Activated T-helper 2 cell treated with anti-CD3 and anti-CD28 coated beads, Interferon-gamma antibody, Interleukin-2, Interleukin-4, amounts not matched to agents 10 μg/mL and 5 μg/mL and 100 μg/mL, durations not matched to agents 14 hours and 24 hours and 36 hours (primary cell): ENCODE measurements at regions not wholly inside any gene's neighbourhood (a gene's known extent, or its start where the extent isn't known, plus 50 kb on each side); places are given as distances from the start of the nearest gene placed in this dataset.

Source experiments
- DNase-seq: peaks from one replicate; pipeline ENCODE4 v3.0.0; 2021; ENCODE audit warnings: low spot score
- H3K27ac Mint-ChIP-seq: one replicate; pipeline ENCODE4 v1.8.0; 2021; ENCODE audit warnings: mixed read lengths
- H3K27me3 Mint-ChIP-seq: one replicate; pipeline ENCODE4 v1.8.0; 2021; ENCODE audit warnings: low read depth, mixed read lengths
- H3K36me3 Mint-ChIP-seq: one replicate; pipeline ENCODE4 v1.8.0; 2021; ENCODE audit warnings: low read depth, mixed read lengths
- H3K4me1 Mint-ChIP-seq: one replicate; pipeline ENCODE4 v1.8.0; 2021; ENCODE audit warnings: low read depth, mixed read lengths
- H3K4me3 Mint-ChIP-seq: one replicate; pipeline ENCODE4 v1.8.0; 2021; ENCODE audit warnings: low read depth, mild to moderate bottlenecking, moderate library complexity, mixed read lengths
- H3K9me3 Mint-ChIP-seq: one replicate; pipeline ENCODE4 v1.8.0; 2021; ENCODE audit warnings: mixed read lengths
- intact Hi-C: fragments of 100-400 bp; cut with micrococcal nuclease; formaldehyde crosslinking; loops from one replicate; pipeline ENCODE4 v1.15.1; 2023

GRCh38 chr15:46301826-46302225 is 667.0 kb downstream of the SQOR start:
- Mint-ChIP-seq H3K4me1 (no peaks in the 10 kb centered on the region), H3K27ac (no peak overlapping the region), H3K9me3 (no peaks in the 10 kb centered on the region), H3K27me3 (no peaks in the 10 kb centered on the region), H3K4me3 (no peak overlapping the region), H3K36me3 (no peaks in the 10 kb centered on the region)
- intact Hi-C loops = no loop called here
- DNase-seq = no peak

GRCh38 chr15:46304321-46304720 is 669.5 kb downstream of the SQOR start:
- Mint-ChIP-seq H3K9me3 (no peaks in the 10 kb centered on the region), H3K4me3 (no peak overlapping the region), H3K27ac (no peak overlapping the region), H3K4me1 (no peaks in the 10 kb centered on the region), H3K27me3 (no peaks in the 10 kb centered on the region), H3K36me3 (no peaks in the 10 kb centered on the region)
- no peak for DNase-seq
- intact Hi-C loops = no loop called here

GRCh38 chr15:46307746-46308145 is 672.9 kb downstream of the SQOR start:
- H3K4me1 Mint-ChIP-seq = no peaks in the 10 kb centered on the region
- H3K27ac Mint-ChIP-seq = no peak overlapping the region
- intact Hi-C loops = no loop called here
- no peaks in the 10 kb centered on the region for H3K36me3 Mint-ChIP-seq
- no peaks in the 10 kb centered on the region for H3K27me3 Mint-ChIP-seq
- no peak for DNase-seq
- H3K4me3 Mint-ChIP-seq = no peak overlapping the region
- H3K9me3 Mint-ChIP-seq = no peaks in the 10 kb centered on the region

GRCh38 chr15:46309914-46310313 is 675.1 kb downstream of the SQOR start:
- intact Hi-C loops = loop anchor here (5.0 kb wide), 1 partner anchor 1677 kb away; no protein-coding TSS in a partner anchor
- no peak overlapping the region for H3K27ac Mint-ChIP-seq

GRCh38 chr15:46312133-46312740 is 677.4 kb downstream of the SQOR start:
- DNase-seq = peak; percentile 21
- Mint-ChIP-seq H3K36me3 (no peaks in the 10 kb centered on the region), H3K4me1 (no peaks in the 10 kb centered on the region), H3K9me3 (no peaks in the 10 kb centered on the region), H3K27ac (no peak overlapping the region), H3K4me3 (no peak overlapping the region), H3K27me3 (no peaks in the 10 kb centered on the region)
- intact Hi-C loops = loop anchor here (5.0 kb wide), 1 partner anchor 1675 kb away; no protein-coding TSS in a partner anchor

More at GRCh38 chr15:46309914-46310313, 675.1 kb downstream of the SQOR start:
- DNase-seq = no peak
- no peaks in the 10 kb centered on the region for H3K27me3 Mint-ChIP-seq
- H3K36me3 Mint-ChIP-seq = no peaks in the 10 kb centered on the region
- no peaks in the 10 kb centered on the region for H3K9me3 Mint-ChIP-seq
- H3K4me3 Mint-ChIP-seq = no peak overlapping the region
- no peaks in the 10 kb centered on the region for H3K4me1 Mint-ChIP-seq

- intact Hi-C loops = no loop called here
- Mint-ChIP-seq H3K4me1 (no peaks in the 10 kb centered on the region), H3K27me3 (no peaks in the 10 kb centered on the region), H3K4me3 (no peak overlapping the region), H3K27ac (no peak overlapping the region), H3K9me3 (no peaks in the 10 kb centered on the region), H3K36me3 (no peaks in the 10 kb centered on the region)
- DNase-seq = no peak
These were observed 680.6 kb downstream of the SQOR start for GRCh38 chr15:46315434-46315833.

- intact Hi-C loops = no loop called here
- Mint-ChIP-seq H3K27ac (no peak overlapping the region), H3K4me3 (no peak overlapping the region), H3K4me1 (no peaks in the 10 kb centered on the region), H3K36me3 (no peaks in the 10 kb centered on the region), H3K27me3 (no peaks in the 10 kb centered on the region), H3K9me3 (no peaks in the 10 kb centered on the region)
- no peak for DNase-seq
These were observed 681.2 kb downstream of the SQOR start for GRCh38 chr15:46316024-46316423.

- H3K9me3 Mint-ChIP-seq = no peaks in the 10 kb centered on the region
- H3K4me3 Mint-ChIP-seq = no peak overlapping the region
- intact Hi-C loops = no loop called here
- no peak for DNase-seq
- no peaks in the 10 kb centered on the region for H3K36me3 Mint-ChIP-seq
- H3K4me1 Mint-ChIP-seq = no peaks in the 10 kb centered on the region
- H3K27me3 Mint-ChIP-seq = no peaks in the 10 kb centered on the region
- H3K27ac Mint-ChIP-seq = no peak overlapping the region
These were observed 682.2 kb downstream of the SQOR start for GRCh38 chr15:46317029-46317428.

- Mint-ChIP-seq H3K27me3 (no peaks in the 10 kb centered on the region), H3K4me1 (no peaks in the 10 kb centered on the region), H3K4me3 (no peak overlapping the region), H3K9me3 (no peaks in the 10 kb centered on the region), H3K36me3 (no peaks in the 10 kb centered on the region), H3K27ac (no peak overlapping the region)
- no peak for DNase-seq
- intact Hi-C loops = no loop called here
These were observed 687.9 kb downstream of the SQOR start for GRCh38 chr15:46322753-46323152.

GRCh38 chr15:46326173-46326572 is 691.3 kb downstream of the SQOR start:
- Mint-ChIP-seq H3K27me3 (no peaks in the 10 kb centered on the region), H3K4me3 (no peak overlapping the region), H3K27ac (no peak overlapping the region), H3K36me3 (no peaks in the 10 kb centered on the region), H3K4me1 (no peaks in the 10 kb centered on the region), H3K9me3 (no peaks in the 10 kb centered on the region)
- intact Hi-C loops = no loop called here
- DNase-seq = no peak

GRCh38 chr15:46328821-46329220 is 694.0 kb downstream of the SQOR start:
- no peaks in the 10 kb centered on the region for H3K36me3 Mint-ChIP-seq
- no peak overlapping the region for H3K27ac Mint-ChIP-seq
- DNase-seq = no peak
- no peaks in the 10 kb centered on the region for H3K4me1 Mint-ChIP-seq
- intact Hi-C loops = no loop called here
- H3K9me3 Mint-ChIP-seq = no peaks in the 10 kb centered on the region
- H3K27me3 Mint-ChIP-seq = no peaks in the 10 kb centered on the region
- no peak overlapping the region for H3K4me3 Mint-ChIP-seq

GRCh38 chr15:46329876-46330275 is 695.0 kb downstream of the SQOR start:
- Mint-ChIP-seq H3K36me3 (no peaks in the 10 kb centered on the region), H3K27me3 (no peaks in the 10 kb centered on the region), H3K27ac (no peak overlapping the region), H3K4me1 (no peaks in the 10 kb centered on the region), H3K4me3 (no peak overlapping the region), H3K9me3 (peaks cover 5% of the 10 kb centered on the region)
- intact Hi-C loops = no loop called here
- DNase-seq = no peak

GRCh38 chr15:46331546-46331945 is 696.7 kb downstream of the SQOR start:
- no peak for DNase-seq
- intact Hi-C loops = no loop called here
- H3K4me1 Mint-ChIP-seq = no peaks in the 10 kb centered on the region
- no peak overlapping the region for H3K4me3 Mint-ChIP-seq
- H3K27me3 Mint-ChIP-seq = no peaks in the 10 kb centered on the region
- H3K36me3 Mint-ChIP-seq = no peaks in the 10 kb centered on the region
- H3K9me3 Mint-ChIP-seq = peaks cover 14% of the 10 kb centered on the region
- no peak overlapping the region for H3K27ac Mint-ChIP-seq
